Activated naive CD8-positive, alpha-beta T cell treated with anti-CD3 and anti-CD28 coated beads, Interleukin-2, amount 50 U/mL, for 24 hours (primary cell): ENCODE measurements at regions not wholly inside any gene's neighbourhood (a gene's known extent, or its start where the extent isn't known, plus 50 kb on each side); places are given as distances from the start of the nearest gene placed in this dataset.
"Not testable (repeated sequence)": the region's sequence is repeated elsewhere in the genome, so short reads cannot be mapped to it uniquely, and the experiment has no call there.

Experiments
- ATAC-seq: fragments of 150-1000 bp; cut with Tn5 transposase; one replicate; pipeline ENCODE4 v1.10.0; 2021
- DNase-seq: peaks from one replicate; pipeline ENCODE4 v3.0.0; 2021
- H3K27ac Mint-ChIP-seq: one replicate; pipeline ENCODE4 v1.8.0; 2021; ENCODE audit warnings: mild to moderate bottlenecking, mixed read lengths
- H3K27me3 Mint-ChIP-seq: one replicate; pipeline ENCODE4 v1.8.0; 2021; ENCODE audit warnings: mixed read lengths
- H3K36me3 Mint-ChIP-seq: one replicate; pipeline ENCODE4 v1.8.0; 2021; ENCODE audit warnings: low read depth, mixed read lengths
- H3K4me1 Mint-ChIP-seq: one replicate; pipeline ENCODE4 v1.8.0; 2021; ENCODE audit warnings: mixed read lengths
- H3K4me3 Mint-ChIP-seq: one replicate; pipeline ENCODE4 v1.8.0; 2021; ENCODE audit warnings: mild to moderate bottlenecking, moderate library complexity, mixed read lengths
- H3K9me3 Mint-ChIP-seq: one replicate; pipeline ENCODE4 v1.8.0; 2021; ENCODE audit warnings: mixed read lengths

DNA sequence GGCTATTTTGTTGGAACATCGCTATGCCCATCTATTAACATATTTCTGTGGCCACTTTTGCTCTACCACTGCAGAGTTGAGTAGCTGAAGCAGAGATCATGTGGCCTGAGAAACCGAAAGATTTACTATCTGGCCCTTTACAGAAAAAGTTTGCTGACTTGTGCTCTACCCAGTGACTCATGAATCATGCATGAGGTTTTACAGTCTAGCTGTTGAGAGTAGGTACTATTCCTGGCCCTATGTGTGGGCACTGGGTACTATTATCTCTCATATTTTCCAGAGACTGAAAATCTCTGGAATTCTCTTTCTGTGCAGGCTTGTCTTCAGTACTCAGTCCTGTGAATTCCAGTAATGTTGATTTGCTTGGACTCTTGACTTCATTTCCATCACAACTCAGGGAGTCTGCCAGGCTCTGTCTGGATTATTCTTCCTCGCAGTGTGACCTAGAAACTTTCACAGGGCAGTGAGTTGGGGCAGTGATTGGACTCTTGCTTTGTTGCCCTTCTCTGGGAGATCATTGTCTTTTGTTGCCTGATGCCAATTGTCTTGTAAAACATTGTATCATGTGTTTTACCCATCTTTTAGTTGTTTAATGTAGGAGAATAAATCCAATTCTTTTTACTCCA is 121.3 kb upstream of the PRSS12 start:
- not testable (repeated sequence) for DNase-seq, H3K9me3 Mint-ChIP-seq, H3K36me3 Mint-ChIP-seq, H3K4me3 Mint-ChIP-seq, ATAC-seq, H3K27ac Mint-ChIP-seq, H3K27me3 Mint-ChIP-seq, H3K4me1 Mint-ChIP-seq

DNA sequence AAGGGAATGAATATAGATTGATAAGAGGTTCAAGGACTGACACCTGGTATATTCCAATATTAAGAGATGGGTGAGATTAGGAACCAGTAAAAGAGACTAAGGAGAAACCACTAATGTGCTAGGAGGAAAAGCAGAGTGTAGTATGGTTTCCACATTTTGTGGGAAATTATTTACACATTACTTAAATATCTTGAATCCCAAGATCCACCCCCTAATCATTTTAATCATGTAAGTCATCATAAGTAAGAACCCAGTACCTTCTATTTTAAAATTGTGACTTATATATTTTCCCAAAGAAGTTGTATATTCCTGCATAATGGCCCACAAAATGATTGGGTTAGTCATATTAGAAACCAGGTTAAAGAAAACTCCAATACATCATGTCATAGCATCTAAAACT is 122.0 kb upstream of the PRSS12 start:
- not testable (repeated sequence) for ATAC-seq, H3K36me3 Mint-ChIP-seq, DNase-seq, H3K27me3 Mint-ChIP-seq, H3K4me3 Mint-ChIP-seq, H3K4me1 Mint-ChIP-seq, H3K9me3 Mint-ChIP-seq, H3K27ac Mint-ChIP-seq

- H3K4me3 Mint-ChIP-seq, H3K27ac Mint-ChIP-seq, H3K9me3 Mint-ChIP-seq, ATAC-seq, H3K27me3 Mint-ChIP-seq, H3K36me3 Mint-ChIP-seq, H3K4me1 Mint-ChIP-seq, DNase-seq: not testable (repeated sequence)
These were observed 123.1 kb upstream of the PRSS12 start for GRCh38 chr4:118475901-118476300.

- H3K27ac Mint-ChIP-seq, H3K27me3 Mint-ChIP-seq, H3K9me3 Mint-ChIP-seq, ATAC-seq, DNase-seq, H3K4me1 Mint-ChIP-seq, H3K36me3 Mint-ChIP-seq, H3K4me3 Mint-ChIP-seq: not testable (repeated sequence)
These were observed 125.0 kb upstream of the PRSS12 start for GRCh38 chr4:118477826-118478225.

- not testable (repeated sequence) for ATAC-seq, DNase-seq, H3K27ac Mint-ChIP-seq, H3K27me3 Mint-ChIP-seq, H3K36me3 Mint-ChIP-seq, H3K9me3 Mint-ChIP-seq, H3K4me1 Mint-ChIP-seq, H3K4me3 Mint-ChIP-seq
These were observed 133.1 kb upstream of the PRSS12 start for GRCh38 chr4:118485801-118486314.

DNA sequence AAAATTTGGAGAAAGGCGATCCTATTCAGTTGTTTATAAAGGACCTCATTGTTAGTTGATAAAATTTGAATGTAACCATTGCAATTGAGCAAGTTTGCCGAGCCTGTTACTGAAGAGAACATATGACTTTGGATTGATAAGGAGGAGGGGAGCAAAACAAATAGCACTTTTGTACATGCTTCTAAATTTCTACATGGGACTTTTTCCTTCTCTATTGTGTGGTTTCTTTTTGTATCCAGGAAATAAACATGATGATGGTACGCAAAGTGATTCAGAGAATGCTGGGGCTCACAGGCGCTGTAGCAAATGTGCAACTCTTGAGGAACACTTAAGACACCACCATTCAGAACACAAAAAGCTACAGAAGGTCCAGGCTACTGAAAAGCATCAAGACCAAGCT is 140.2 kb upstream of the PRSS12 start:
- H3K36me3 Mint-ChIP-seq, ATAC-seq, H3K27me3 Mint-ChIP-seq, H3K4me3 Mint-ChIP-seq, H3K27ac Mint-ChIP-seq, H3K9me3 Mint-ChIP-seq, DNase-seq, H3K4me1 Mint-ChIP-seq: not testable (repeated sequence)

DNA sequence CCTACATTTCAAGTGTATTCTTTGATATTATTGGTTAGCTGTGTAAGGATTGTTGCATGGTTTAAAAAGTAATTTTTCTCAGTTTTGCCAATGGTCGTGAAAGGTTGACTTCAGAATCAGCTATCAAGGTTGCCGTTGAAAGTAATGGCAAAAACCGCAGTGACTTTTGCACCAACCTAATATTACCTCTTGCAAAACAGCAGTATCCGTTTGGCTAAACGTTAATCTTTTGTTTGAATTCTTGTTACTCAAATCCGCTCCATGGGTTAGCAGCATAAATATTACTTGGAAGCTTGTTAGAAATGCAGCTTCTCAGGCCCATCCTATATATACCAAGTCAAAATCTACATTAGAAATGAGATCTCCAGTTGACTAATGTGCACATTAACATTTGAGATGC is 141.6 kb upstream of the PRSS12 start:
- not testable (repeated sequence) for H3K9me3 Mint-ChIP-seq, H3K36me3 Mint-ChIP-seq, DNase-seq, H3K27ac Mint-ChIP-seq, H3K27me3 Mint-ChIP-seq, H3K4me3 Mint-ChIP-seq, ATAC-seq, H3K4me1 Mint-ChIP-seq

DNA sequence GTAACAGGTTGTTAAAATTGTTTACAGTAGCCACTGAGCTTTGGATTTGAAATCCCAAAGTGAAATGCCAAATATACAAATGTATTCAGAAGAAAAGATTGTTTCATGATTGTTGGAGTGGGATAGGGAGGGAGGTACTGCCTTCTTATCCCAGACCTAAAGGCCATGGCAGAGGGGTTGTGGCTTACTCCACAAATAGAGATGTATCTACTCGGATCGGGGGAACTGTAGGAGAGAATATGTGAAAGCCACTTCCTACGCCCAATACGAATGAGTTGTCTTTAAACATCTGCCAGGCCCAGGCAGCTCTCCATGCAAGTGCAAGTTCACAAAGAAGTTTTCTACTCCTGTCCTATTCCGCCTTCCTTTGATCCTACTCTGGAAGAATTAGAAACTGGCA is 150.2 kb upstream of the PRSS12 start:
- not testable (repeated sequence) for H3K27me3 Mint-ChIP-seq, DNase-seq, H3K4me1 Mint-ChIP-seq, H3K9me3 Mint-ChIP-seq, ATAC-seq, H3K36me3 Mint-ChIP-seq, H3K27ac Mint-ChIP-seq, H3K4me3 Mint-ChIP-seq

DNA sequence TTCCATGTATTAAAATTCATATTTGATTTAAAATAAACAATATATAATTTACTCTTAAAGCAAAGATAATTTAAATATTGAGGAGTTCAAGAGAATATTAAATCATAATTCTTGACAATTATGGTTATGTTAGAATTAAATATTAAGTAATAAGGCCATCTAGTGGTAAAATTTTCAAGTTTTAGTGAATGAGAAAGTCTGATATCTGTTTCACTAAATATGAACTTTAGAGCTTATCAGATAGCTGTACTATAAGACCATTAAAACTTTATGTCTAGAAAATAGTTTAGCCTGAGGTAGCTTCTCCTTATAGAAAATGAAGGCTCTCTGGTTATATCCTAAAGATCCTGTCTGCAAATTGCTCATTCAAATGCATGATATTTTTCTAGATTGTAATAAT is 152.1 kb upstream of the PRSS12 start:
- ATAC-seq, H3K4me3 Mint-ChIP-seq, H3K27me3 Mint-ChIP-seq, H3K9me3 Mint-ChIP-seq, H3K36me3 Mint-ChIP-seq, DNase-seq, H3K27ac Mint-ChIP-seq, H3K4me1 Mint-ChIP-seq: not testable (repeated sequence)

- H3K27ac Mint-ChIP-seq, H3K36me3 Mint-ChIP-seq, H3K4me3 Mint-ChIP-seq, H3K9me3 Mint-ChIP-seq, DNase-seq, ATAC-seq, H3K27me3 Mint-ChIP-seq, H3K4me1 Mint-ChIP-seq: not testable (repeated sequence)
These were observed 152.7 kb upstream of the PRSS12 start for GRCh38 chr4:118505491-118505890.

DNA sequence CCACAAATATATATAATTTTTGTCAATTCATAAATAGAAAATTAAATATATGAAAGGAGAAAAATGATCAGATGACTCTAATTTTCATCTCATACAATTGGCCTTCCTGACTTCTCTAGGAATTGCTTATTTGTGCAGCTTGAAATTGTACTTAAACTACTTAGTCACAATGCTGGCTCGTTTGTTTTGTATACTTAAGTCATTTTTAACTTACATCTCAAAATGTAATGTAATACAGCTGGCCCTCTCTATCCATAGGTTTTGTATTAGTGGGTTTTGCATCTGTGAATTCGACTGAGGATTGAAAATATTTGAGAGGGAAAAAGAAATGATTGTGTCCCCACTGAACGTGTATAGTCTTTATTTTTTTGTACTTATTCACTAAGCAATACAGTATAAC is 160.1 kb upstream of the PRSS12 start:
- not testable (repeated sequence) for H3K4me1 Mint-ChIP-seq, DNase-seq, H3K27ac Mint-ChIP-seq, H3K27me3 Mint-ChIP-seq, ATAC-seq, H3K4me3 Mint-ChIP-seq, H3K36me3 Mint-ChIP-seq, H3K9me3 Mint-ChIP-seq

- DNase-seq, H3K9me3 Mint-ChIP-seq, H3K27me3 Mint-ChIP-seq, H3K4me1 Mint-ChIP-seq, H3K36me3 Mint-ChIP-seq, H3K27ac Mint-ChIP-seq, ATAC-seq, H3K4me3 Mint-ChIP-seq: not testable (repeated sequence)
These were observed 161.5 kb upstream of the PRSS12 start for GRCh38 chr4:118514332-118514731.

DNA sequence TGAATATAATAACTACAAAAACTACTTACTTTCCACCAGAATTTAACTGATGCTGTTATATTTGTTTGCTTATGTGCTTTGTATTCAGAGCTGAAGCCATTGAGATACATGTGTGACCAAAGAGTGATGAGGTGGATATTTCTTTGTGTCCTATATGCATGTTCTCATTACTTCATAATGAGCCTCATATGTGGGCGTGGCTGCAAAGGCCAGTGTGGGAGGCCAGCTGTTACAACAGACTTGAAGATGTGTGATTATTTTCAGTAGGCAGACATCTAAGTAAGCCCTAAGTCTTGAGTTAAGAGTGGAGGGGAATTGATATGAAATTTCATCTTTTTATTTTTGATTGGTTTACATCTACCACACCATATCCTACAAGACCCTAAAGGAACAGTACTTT is 163.3 kb upstream of the PRSS12 start:
- H3K4me3 Mint-ChIP-seq, H3K27ac Mint-ChIP-seq, H3K4me1 Mint-ChIP-seq, H3K27me3 Mint-ChIP-seq, H3K9me3 Mint-ChIP-seq, H3K36me3 Mint-ChIP-seq, DNase-seq, ATAC-seq: not testable (repeated sequence)

- H3K4me1 Mint-ChIP-seq, H3K9me3 Mint-ChIP-seq, ATAC-seq, DNase-seq, H3K27me3 Mint-ChIP-seq, H3K36me3 Mint-ChIP-seq, H3K27ac Mint-ChIP-seq, H3K4me3 Mint-ChIP-seq: not testable (repeated sequence)
These were observed 155.1 kb upstream of the METTL14 start for GRCh38 chr4:118530107-118530506.

GRCh38 chr4:118531947-118532346 is 153.2 kb upstream of the METTL14 start:
- not testable (repeated sequence) for H3K4me1 Mint-ChIP-seq, H3K27ac Mint-ChIP-seq, H3K36me3 Mint-ChIP-seq, H3K27me3 Mint-ChIP-seq, DNase-seq, ATAC-seq, H3K9me3 Mint-ChIP-seq, H3K4me3 Mint-ChIP-seq

- H3K27me3 Mint-ChIP-seq, H3K9me3 Mint-ChIP-seq, DNase-seq, H3K36me3 Mint-ChIP-seq, H3K27ac Mint-ChIP-seq, ATAC-seq, H3K4me1 Mint-ChIP-seq, H3K4me3 Mint-ChIP-seq: not testable (repeated sequence)
These were observed 149.4 kb upstream of the METTL14 start for GRCh38 chr4:118535788-118536187.
